ENCODE measurements at regions not wholly inside any gene's neighbourhood (a gene's known extent, or its start where the extent isn't known, plus 50 kb on each side); places are given as distances from the start of the nearest gene placed in this dataset.

DNA sequence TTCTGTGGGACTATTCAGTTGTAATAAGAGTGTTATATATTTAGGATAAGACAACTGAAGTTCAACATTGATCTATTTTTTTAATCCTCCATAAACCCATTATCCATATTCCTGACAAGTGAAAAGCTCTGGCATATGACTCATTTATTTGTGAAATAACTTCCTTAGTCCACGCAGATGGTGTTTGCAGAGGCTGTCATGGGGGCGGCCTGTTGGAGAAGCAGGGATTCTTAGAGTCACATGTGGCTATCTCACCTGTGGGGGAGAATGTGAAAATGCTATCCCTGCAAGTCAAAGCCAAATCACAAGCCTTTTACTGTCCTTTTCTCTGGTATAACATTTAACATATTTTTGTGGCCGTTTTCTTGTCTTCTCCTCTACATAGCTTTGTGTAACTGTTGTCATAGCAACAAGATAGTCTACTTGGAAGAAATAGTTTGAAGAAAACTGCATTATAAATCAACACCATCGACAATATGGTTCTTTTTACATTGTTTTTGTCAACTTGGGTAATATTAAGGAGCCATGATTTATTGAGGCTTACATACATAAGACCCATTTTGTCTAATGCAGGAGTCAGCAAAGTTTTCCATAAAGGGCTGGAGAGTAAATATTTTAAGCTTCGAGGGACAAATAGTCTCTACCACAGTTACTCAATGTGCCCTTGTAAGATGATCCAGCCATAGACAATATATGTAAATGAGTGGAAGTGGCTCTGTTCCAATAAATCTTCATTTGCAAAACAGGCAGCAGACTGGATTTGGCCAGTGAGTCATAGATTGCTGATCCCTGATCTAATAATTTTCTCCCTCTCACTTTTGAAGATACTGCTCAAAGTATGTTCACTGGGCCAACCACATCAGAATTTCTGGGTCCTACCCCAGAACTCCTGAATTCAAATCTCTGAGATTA lies 395.0 kb downstream of the DTHD1 start:
- TF ChIP-seq ZNF274 (IDR thresholded peaks at IDR 0.05; ENCODE audit: low read depth, low read length) = no peak
- no peak for TF ChIP-seq YY1 (IDR thresholded peaks at IDR 0.05; ENCODE audit: insufficient read depth, insufficient read length)
- TF ChIP-seq SUZ12 (IDR thresholded peaks at IDR 0.05; ENCODE audit: extremely low read depth, insufficient read depth, insufficient read length) = no peak

Data from NT2/D1 (cell line).